NCI-H2227 (cell line): ENCODE measurements at regions not wholly inside any gene's neighbourhood (a gene's known extent, or its start where the extent isn't known, plus 50 kb on each side); places are given as distances from the start of the nearest gene placed in this dataset.

Experiments
- DNase-seq: peaks from one replicate; lab custom pipeline; 2025; ENCODE audit not compliant: unreplicated experiment; lab: John Stamatoyannopoulos, UW

DNA sequence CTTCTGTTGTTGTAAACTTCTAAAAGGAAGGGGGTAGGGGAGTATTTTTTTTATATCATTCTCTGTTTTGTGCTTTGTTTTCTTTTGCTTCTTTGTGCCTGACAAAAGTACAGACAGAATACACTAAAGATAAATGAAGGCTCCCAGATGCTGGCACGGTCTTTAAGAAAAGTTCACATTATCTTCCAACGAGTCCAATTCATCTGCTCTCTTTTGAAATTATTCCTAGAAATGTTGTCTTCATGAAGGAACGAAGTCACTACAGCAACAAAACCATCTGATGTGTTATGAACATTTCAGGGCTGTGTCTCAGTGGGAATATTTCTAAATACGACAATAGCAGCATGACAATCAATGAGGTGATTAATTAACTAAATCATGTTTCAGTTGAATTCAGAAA, 813.8 kb upstream of the HTR2C start:
- DNase-seq: no peak

DNA sequence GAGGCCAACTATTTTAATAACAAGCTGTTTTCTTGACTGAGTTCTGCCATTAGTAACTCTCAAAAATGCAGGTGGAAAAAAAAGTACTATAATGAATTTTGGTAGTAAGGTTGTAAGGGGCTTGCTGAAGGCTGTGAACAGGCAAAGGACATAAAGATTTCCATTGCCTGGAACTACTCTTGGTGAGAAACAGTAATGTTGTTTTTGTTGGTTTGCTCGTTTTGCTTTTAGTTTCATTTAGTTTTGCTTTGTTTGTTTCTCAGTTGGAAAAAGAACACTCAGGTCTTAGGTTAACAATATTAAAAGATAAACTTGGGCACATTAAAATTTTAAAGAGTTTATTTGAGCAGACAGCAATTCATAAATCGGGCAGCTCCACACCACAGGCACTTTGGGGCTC, 824.5 kb upstream of the HTR2C start:
- no peak for DNase-seq

DNA sequence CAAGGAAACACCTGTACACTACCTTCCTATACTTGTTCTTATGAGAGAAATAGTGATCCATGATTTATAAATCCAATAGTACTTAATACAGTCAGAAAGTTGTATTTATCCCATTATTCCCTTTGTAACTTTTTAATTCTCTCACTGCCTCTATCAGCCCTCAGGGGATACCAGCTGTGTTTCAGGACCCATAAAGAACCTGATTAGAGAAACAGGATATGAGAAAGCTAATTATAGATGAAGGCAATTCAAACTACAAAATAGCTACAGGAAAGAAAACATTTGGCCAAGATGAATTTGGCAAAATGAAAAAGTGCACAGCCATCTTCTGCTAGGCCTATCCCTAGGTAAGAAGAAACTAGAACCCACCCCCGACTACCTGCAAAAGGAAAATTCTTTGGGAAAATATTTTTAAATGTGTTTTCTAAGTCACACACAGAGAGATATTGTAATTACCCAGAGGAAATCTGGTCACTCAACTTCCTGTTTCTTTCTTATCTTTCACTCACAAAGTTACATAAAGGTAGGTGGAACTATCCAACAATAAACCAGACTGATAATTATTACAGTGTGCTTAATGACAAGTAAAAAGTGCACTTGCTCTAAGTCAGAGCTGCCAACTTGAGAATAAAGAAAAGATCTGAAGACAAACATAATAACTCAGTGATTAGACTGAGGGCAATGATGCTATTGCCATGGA, 836.5 kb upstream of the HTR2C start:
- no peak for DNase-seq

DNA sequence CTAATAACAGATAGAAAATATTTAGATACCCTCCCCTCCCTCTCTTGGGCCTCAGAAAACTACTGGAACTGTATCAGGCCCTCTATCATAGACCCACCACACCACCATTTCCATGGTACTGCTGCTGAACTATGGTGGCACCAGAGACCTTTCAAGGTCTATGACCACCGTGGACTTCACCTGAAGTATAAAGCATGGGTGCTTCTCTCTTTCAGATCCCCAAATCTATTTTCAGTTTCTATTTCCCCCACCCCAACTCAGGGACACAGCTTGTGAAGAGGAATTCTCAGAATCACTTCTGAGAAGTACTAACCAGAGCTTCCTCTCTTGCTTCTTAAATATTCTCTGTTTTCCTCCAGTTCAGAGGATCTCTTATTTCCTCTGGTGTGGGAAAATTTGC, 840.8 kb upstream of the HTR2C start:
- DNase-seq: no peak

DNA sequence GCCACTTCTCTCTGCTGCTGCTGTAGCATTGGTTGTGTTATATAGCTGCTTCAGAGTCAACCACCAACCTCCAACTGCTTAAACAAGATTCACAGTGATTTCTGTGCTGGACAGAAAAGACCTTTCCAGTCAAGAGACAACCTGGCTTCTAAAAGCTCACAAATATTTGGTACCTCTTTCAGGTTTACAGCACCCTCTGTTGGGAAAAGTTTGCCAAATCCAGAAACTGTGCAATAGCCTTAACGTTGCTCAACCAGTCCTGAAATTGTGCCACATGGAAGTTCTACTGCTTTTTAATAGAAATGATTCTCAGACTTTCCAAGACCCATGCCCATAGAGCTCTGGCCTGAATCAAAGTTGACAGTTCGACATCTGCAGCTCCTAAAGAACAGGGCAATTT, 842.1 kb upstream of the HTR2C start:
- no peak for DNase-seq

DNA sequence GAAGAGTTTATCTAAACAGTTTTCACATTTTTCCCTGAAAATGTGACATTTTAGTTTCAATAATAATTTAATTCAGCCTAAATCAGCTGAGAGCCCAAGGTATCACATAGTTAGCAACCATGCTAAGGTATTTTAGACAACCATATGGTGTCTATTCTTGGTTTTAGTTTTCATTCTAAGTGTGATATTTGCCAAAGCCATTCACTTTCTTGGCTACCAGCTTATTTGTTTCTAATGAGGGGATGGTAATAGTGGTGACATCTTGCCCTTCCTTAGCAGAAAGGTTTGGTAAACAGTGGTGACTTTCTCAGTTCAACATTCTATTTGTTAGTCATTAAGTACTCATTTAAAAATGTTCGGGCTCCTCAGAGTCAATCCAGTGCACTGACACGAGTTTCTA, 854.9 kb upstream of the HTR2C start:
- DNase-seq: no peak

DNA sequence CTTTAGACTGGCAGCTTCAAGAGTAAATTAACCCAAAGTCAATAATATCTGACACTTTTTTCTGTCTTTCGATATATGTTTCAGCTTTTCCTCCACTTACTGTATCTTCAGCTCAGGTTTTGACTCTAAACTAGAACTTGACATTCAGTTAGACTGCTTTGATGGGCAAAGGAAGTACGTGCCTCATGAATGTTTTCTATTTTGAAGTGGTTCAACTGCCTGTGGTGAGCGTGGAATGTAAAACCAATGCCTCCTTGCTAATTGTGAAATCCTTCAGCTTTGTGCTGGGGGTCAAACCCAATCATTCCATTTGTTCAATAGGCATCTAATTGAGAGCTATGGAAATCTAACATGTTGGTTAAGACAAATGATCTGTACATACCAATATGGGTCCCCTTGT, 857.0 kb upstream of the HTR2C start:
- no peak for DNase-seq

DNA sequence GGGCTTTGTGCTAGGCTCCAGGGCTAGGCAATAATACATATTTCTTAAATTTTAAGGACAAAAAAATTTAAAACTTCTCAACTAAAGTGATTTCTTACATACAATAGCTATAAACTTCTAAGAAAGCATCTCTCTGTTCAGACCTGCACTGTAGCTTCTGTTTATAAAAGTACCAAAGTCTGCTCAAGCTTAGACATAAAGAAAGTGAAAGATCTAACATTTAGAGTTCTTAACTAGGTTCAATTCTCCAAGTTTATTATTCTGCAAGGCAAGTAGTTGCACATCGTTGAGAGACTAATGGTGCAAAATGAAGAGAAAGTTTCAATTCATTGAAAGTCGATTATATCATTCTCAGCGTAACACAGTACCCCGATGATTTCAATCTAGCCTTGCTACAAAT, 857.4 kb upstream of the HTR2C start:
- no peak for DNase-seq

DNA sequence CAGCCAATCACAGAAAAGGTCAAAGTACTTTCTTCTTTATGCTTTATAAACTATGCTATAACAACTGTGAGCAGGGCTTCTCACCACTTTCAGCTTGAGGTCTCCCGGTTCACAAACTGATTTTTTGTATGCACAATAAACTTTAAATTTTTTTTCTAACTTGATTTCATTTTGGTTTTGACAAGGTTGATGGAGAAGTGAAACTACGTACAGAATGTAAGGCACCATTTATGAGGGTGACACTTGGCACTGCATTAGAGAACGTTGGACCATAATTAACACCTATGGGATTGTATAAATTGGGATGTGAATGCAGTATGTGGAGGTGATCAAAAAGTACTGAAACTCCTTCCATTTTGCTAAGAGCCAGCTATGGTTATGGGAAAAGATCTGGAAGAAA, 857.9 kb upstream of the HTR2C start:
- no peak for DNase-seq

DNA sequence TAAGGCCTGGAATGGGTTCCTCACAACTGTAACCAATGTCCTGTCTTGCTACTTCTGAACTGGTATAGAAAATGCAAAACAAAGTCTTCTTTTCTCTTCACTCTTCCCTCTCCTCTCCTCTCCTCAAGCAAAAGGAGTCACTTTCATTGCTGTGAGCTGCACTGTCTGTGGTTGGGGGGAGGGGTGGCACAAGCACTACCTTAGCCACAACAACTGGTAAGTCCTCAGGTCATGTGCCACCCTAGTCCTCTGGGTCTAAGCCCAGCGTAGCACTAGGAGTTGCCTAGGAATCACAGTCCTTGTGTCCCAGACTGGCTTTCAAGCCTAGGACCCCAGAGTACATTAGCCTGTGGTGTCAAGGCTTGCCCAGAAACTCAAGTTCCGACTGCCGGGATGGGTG, 859.3 kb upstream of the AMOT start:
- no peak for DNase-seq

DNA sequence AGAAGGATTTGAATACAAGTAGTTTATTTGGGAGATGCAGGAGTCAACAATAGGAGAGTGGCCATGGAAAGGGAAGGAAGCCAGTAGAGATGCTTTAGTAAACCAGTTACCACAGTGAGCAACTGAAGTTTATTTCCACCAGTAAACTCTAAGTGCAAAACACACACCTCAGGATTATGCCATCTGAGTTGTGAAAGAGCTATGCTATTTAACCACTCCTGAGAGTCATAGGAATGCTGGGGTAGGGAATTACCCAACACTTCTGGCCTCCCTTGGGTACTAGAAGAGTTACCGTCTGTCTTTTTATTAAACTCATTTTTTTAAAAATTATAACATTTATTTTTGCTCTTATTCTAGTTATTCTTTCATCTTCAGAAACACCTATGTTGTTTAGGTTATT, 834.6 kb upstream of the AMOT start:
- no peak for DNase-seq

DNA sequence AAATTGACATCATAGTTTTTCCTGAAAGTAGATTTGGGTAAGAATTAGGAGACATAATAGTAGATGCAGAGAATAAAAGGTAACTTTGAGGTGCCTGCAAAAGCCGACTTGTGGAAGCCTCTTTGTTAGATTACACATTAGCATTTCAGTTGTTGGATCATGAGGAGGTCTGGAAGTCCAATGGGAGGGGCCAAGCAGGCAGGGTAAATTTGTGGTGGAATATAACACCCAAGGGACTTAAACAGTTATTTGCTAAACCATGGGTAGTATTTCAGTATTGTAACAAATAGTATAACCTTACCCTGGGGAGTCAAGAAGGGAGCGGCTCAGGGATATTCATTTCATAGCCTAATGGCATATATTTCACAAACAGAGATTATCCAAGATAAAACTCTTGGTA, 810.7 kb upstream of the AMOT start:
- no peak for DNase-seq

DNA sequence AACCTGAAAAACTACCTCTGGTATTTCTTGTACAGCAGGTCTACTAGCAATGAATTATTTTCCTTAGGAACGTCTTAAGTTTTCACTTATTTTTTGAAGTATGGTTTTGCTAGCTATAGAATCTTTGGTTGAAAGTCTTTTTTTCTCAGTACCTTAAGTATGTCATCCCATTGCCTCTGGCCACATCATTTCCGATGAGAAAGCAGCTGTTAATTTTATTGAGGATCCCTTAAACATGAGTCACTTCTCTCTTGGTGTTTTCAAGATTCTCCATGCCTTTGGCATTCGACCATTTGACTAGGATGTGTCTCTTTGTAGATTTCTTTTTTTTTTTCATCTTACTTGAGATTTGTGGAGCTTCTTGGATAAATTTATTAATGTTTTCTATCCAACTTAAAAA, 803.8 kb upstream of the AMOT start:
- no peak for DNase-seq

DNA sequence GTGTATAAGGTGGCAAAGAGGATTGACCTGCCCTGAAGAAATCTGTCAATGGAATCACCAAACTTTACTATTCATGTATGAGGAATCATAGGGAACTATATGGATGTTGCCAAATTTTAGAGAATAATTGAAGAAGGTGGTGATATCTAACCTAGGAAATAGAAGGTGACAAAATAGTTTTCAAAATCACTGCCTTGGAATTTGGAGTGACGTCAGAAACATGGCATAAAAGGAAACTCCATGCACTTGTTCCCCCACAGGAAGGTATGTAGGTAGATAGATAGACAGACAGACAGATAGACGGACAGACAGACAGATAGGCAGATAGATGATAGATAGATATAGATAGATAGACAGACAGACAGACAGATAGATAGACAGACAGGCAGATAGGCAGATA, 793.9 kb upstream of the AMOT start:
- no peak for DNase-seq

DNA sequence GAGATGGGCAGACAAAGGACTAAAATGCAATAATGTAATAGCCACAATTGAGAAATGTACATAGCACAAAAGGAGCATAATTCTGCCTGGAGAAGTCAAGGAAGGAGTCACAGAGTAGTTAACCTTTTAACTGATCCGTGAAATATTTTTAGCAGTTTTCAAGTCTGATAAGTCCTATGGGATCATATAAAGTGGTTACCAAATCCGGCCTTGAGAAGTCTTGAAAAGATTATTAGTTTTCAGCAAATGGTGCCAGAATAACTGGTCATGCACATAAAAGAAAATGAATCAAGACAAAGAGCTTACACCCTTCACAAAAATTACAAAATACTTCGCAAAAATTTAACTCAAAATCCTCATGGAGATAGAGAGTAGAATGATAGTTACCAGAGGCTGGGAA, 788.7 kb upstream of the AMOT start:
- DNase-seq: no peak

DNA sequence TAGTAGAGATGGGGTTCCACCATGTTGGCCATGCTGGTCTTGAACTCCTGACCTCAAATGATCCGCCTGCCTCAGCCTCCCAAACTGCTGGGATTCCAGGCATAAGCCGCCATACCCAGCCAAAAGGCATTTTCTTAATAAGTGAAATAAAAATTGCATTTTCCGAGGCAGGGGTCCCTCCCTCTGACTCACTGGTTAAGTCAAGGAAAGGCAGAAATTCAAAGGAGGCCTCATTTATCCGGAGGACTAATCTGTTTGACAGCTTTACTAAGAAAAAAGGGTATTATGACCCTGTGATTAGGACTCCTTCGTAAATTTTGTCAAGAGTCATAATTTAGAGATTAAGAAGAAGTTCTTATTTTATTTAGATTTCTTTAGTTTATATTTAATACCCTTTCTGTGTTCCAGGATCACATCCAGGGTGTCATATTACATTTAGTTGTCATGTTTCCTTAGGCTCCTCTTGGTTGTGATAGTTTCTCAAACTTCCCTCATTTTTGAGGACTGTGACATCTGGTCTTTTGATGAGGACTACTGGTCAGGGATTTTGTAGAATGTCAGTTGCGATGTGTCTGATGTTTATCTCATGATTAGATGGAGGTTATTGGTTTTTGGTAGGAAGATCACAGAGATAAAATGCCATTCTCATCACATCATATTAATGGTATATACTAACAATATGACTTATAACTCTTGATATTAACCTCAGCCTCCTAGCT, 753.7 kb upstream of the AMOT start:
- no peak for DNase-seq

DNA sequence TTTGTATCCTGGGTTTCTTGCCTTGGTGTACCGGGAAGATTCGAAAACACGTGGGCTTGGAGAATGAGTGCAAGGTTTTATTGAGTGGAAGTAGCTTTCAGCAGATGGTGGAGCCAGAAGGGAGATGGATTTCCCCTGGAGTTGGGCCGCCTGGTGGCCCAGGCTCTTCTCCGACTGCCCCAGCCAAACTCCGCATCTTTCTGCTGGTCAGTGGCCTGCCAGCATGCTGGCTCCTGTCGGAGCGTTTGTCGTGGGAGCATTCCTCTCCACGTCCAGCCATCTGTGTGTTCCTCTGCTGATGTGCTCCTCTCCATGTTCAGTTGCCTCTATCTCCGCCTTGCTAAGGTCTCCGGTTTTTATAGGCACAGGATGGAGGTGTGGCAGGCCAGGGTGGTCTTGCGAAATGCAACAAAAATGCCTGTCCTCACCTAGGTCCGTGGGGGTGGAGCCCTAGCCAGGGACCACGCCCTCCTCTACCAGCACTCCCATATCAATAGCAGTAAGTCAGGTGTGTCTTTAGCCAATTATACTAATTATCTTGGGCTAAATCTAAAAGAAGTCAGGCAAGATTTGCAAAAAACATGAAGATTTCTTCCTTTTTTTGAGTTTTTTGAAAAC, 745.8 kb upstream of the AMOT start:
- DNase-seq: no peak

DNA sequence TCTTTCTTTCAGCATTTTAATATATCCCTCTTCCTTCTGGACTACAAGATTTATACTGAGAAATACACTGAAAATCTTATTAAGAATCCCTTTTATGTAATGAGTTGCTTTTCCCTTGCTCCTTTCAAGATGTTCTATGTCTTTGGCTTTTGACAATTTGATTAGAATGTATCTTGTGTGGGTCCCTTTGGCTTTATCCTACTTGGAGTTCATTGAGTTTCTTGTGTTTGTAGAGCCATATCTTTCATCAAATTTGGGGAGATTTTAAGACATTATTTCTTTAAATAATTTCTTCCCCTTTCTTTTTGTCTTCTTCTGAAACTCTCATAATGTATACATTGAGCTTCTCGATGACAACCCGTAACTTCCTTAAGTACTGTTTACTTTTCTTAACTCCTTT, 739.9 kb upstream of the AMOT start:
- no peak for DNase-seq

DNA sequence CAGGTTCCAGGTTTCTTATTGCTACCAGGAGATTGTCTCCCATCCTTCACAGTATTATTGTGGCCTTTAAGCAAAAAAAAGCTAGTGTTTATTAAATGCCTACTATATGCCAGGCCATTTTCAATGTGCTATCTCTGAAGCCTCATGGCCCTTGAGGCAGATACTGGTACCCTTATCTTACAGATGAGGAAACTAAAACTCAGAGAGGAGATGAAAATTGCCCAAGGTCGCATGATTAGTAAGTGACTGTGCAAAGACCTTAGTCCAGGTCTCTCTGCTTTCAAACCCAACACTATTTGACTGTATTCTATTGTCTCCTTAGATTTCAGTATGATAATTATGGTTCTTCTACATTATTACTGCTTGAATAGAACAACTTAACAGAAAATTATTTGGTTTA, 717.9 kb upstream of the AMOT start:
- DNase-seq: no peak

DNA sequence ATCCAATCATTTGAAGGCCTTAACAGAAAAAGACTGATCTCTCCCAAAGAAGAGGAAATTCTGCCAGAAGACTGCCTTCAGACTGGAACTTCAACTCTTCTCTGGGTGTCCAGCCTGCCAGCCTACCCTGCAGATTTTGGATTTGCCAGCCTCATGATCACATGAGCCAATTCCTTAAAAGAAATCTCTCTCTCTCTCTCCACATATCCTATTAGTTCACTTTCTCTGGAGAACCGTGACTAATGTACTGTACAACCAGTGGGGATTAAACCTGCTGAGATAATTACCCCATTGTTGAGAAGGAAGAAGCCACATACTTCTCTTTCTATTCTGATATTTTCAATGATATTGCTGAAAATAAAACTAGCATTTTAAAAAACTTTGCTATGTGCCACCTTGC, 711.3 kb upstream of the AMOT start:
- no peak for DNase-seq

DNA sequence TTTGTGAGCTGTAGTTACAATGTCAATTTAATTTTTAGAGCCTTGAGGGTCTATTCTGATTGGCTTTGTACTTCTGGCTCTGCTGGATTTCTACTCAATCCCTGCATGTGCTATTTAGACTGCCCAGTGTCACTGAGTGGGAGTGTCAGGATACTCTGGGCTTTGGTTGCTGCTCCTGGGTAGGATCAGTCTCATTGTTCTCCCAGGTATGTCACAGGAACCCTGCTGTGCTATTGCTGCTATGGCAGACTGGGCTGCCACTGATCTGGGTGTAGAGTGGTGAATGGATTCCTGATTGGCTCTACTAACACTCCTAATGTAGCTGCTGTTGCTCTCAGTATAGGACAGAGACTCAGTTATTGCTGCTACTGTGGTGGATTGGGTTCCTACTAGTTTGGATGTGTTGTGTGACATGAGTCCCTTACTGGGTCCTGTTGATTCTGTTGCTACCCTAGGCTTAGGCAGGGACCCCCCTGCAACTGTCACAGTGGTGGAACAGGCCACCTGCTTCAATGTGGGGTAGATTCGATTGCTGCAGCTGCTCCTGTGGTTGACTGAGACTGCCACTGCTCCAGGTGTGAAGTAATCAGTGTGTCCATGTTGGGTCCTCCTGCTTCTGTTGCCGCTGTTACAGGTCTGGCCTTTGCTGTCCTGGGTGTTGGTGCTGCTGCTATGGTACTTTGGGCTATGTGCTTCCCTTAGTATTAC, 707.8 kb upstream of the AMOT start:
- no peak for DNase-seq

DNA sequence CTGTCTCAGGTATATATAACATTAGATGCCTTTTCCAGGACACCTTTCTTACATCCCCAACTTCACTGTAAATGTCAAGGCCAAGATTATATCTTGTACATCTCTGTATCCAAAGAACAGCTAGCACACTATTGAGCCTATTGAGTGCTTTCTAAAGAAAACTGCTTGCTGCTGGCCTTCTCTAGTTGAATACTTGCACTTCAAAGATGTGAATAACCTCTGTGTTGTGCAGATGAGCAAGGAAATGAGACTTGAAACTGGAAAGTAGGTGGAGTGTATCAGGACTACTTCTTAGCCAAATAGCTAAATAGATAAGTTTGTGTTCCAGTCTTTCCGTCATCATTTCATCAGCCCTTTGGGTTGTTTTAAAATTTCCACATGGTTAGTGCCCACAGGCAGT, 704.4 kb upstream of the AMOT start:
- no peak for DNase-seq
